H1 (cell line): ENCODE measurements at regions not wholly inside any gene's neighbourhood (a gene's known extent, or its start where the extent isn't known, plus 50 kb on each side); places are given as distances from the start of the nearest gene placed in this dataset.

Experiments
- E2F6 ChIP-seq: IDR thresholded peaks from 2 replicates; pipeline ENCODE4 v1.6.1; 2012; ENCODE audit warnings: inconsistent platforms
- POLR2AphosphoS5 ChIP-seq: IDR thresholded peaks from 2 replicates; pipeline ENCODE4 v1.6.1; 2011; ENCODE audit warnings: low read depth, low read length

- TF ChIP-seq POLR2AphosphoS5 (no peak), E2F6 (no peak)
These were observed 208.1 kb upstream of the THSD7B start (continued) for GRCh38 chr2:136557203-136557602.
